H9 (cell line): ENCODE measurements at regions not wholly inside any gene's neighbourhood (a gene's known extent, or its start where the extent isn't known, plus 50 kb on each side); places are given as distances from the start of the nearest gene placed in this dataset.

ENCODE experiments used
- DNase-seq: peaks from one replicate; pipeline ENCODE4 v3.0.0-alpha.2; 2017
- H2AFZ ChIP-seq: one replicate; pipeline ENCODE4 v1.6.1; 2013; ENCODE audit warnings: mild to moderate bottlenecking, low read length, control low read depth, moderate library complexity
- H2AK5ac ChIP-seq: 2 replicates; pipeline ENCODE4 v1.6.1; 2013; ENCODE audit warnings: low read length, control low read depth, mixed read lengths; ENCODE audit not compliant: insufficient read length
- H2BK120ac ChIP-seq: one replicate; pipeline ENCODE4 v1.6.1; 2013; ENCODE audit warnings: low read depth, mild to moderate bottlenecking, low read length, control low read depth, inconsistent platforms; ENCODE audit not compliant: poor library complexity, severe bottlenecking
- H2BK12ac ChIP-seq: 2 replicates; pipeline ENCODE4 v1.6.1; 2013; ENCODE audit warnings: low read length, control low read depth, mixed read lengths, low read depth; ENCODE audit not compliant: insufficient read length
- H2BK15ac ChIP-seq: 2 replicates; pipeline ENCODE4 v1.6.1; 2013; ENCODE audit warnings: low read depth, low read length, control low read depth
- H2BK20ac ChIP-seq: one replicate; pipeline ENCODE4 v1.6.1; 2013; ENCODE audit warnings: low read depth, mild to moderate bottlenecking, low read length, control low read depth, inconsistent platforms; ENCODE audit not compliant: poor library complexity, severe bottlenecking
- H2BK5ac ChIP-seq: 2 replicates; pipeline ENCODE4 v1.6.1; 2013; ENCODE audit warnings: low read length, control low read depth, mixed read lengths; ENCODE audit not compliant: insufficient read length
- H3K14ac ChIP-seq: 2 replicates; pipeline ENCODE4 v1.6.1; 2013; ENCODE audit warnings: low read length, control low read depth; ENCODE audit not compliant: insufficient read depth
- H3K18ac ChIP-seq: 2 replicates; pipeline ENCODE4 v1.6.1; 2013; ENCODE audit warnings: low read depth, mild to moderate bottlenecking, mixed read lengths, low read length, control low read depth; ENCODE audit not compliant: insufficient read length
- H3K23ac ChIP-seq: 2 replicates; pipeline ENCODE4 v1.6.1; 2013; ENCODE audit warnings: low read length, control low read depth, mixed read lengths, low read depth; ENCODE audit not compliant: insufficient read length
- H3K23me2 ChIP-seq: 2 replicates; pipeline ENCODE4 v1.6.1; 2013; ENCODE audit warnings: low read depth, mild to moderate bottlenecking, mixed read lengths, low read length, control low read depth; ENCODE audit not compliant: insufficient read length, poor library complexity, severe bottlenecking
- H3K27ac ChIP-seq: 2 replicates; pipeline ENCODE4 v1.5.1; 2013; ENCODE audit warnings: low read length, control low read depth, mixed read lengths, low read depth; ENCODE audit not compliant: insufficient read length
- H3K27me3 ChIP-seq: 2 replicates; pipeline ENCODE4 v1.6.1; 2013; ENCODE audit warnings: low read length, control low read depth, inconsistent platforms; ENCODE audit not compliant: insufficient read depth
- H3K4ac ChIP-seq: 2 replicates; pipeline ENCODE4 v1.6.1; 2013; ENCODE audit warnings: low read depth, mild to moderate bottlenecking, control low read depth, inconsistent platforms, low read length, moderate library complexity
- H3K4me1 ChIP-seq: 2 replicates; pipeline ENCODE4 v1.6.1; 2013; ENCODE audit warnings: low read length, control low read depth, inconsistent platforms; ENCODE audit not compliant: insufficient read depth
- H3K4me2 ChIP-seq: 2 replicates; pipeline ENCODE4 v1.6.1; 2013; ENCODE audit warnings: low read length, control low read depth, mixed read lengths; ENCODE audit not compliant: insufficient read length, insufficient read depth
- H3K56ac ChIP-seq: 2 replicates; pipeline ENCODE4 v1.6.1; 2013; ENCODE audit warnings: low read depth, mild to moderate bottlenecking, mixed read lengths, low read length, control low read depth; ENCODE audit not compliant: insufficient read length
- H3K79me1 ChIP-seq: 2 replicates; pipeline ENCODE4 v1.6.1; 2013; ENCODE audit warnings: low read depth, mild to moderate bottlenecking, moderate library complexity, low read length, control low read depth, inconsistent platforms; ENCODE audit not compliant: insufficient read depth, poor library complexity, severe bottlenecking
- H3K79me2 ChIP-seq: 2 replicates; pipeline ENCODE4 v1.6.1; 2013; ENCODE audit warnings: low read length, control low read depth, inconsistent platforms; ENCODE audit not compliant: insufficient read depth
- H3K9ac ChIP-seq: 2 replicates; pipeline ENCODE4 v1.6.1; 2013; ENCODE audit warnings: low read length, control low read depth, mixed read lengths; ENCODE audit not compliant: insufficient read length; ENCODE audit errors: extremely low read depth
- H3K9me3 ChIP-seq: one replicate; pipeline ENCODE4 v1.6.1; 2013; ENCODE audit warnings: low read depth, low read length, inconsistent platforms; ENCODE audit not compliant: control insufficient read depth
- H3T11ph ChIP-seq: one replicate; pipeline ENCODE4 v1.6.1; 2013; ENCODE audit warnings: mild to moderate bottlenecking, low read length, control low read depth, inconsistent platforms
- H4K20me1 ChIP-seq: one replicate; pipeline ENCODE4 v1.6.1; 2013; ENCODE audit not compliant: control insufficient read depth, insufficient read length, insufficient read depth
- H4K5ac ChIP-seq: 2 replicates; pipeline ENCODE4 v1.6.1; 2013; ENCODE audit warnings: low read depth, mild to moderate bottlenecking, mixed read lengths, low read length, control low read depth; ENCODE audit not compliant: insufficient read length
- H4K8ac ChIP-seq: replicated peaks from 2 replicates; pipeline ENCODE4 v1.6.1; 2013; ENCODE audit warnings: low read length, control low read depth, mixed read lengths, low read depth; ENCODE audit not compliant: insufficient read length
- H4K91ac ChIP-seq: 2 replicates; pipeline ENCODE4 v1.6.1; 2013; ENCODE audit warnings: low read depth, mild to moderate bottlenecking, moderate library complexity, mixed read lengths, low read length, control low read depth; ENCODE audit not compliant: insufficient read length
- H3K27ac Mint-ChIP-seq, 3 experiments: 2 replicates in 2 of 3; 3 replicates in 1 of 3; pipeline ENCODE4 v1.8.0; 2020 to 2021; ENCODE audit warnings: mixed read lengths in 3 of 3, mild to moderate bottlenecking in 1 of 3, moderate library complexity in 1 of 3
- H3K27me3 Mint-ChIP-seq: 2 replicates; pipeline ENCODE4 v1.8.0; 2021; ENCODE audit warnings: low read depth, mild to moderate bottlenecking, moderate library complexity, mixed read lengths
- H3K36me3 Mint-ChIP-seq, 3 experiments: 2 replicates in 2 of 3; 3 replicates in 1 of 3; pipeline ENCODE4 v1.8.0; 2020 to 2021; ENCODE audit warnings: low read depth in 3 of 3, mixed read lengths in 3 of 3; ENCODE audit not compliant: insufficient read depth in 1 of 3
- H3K4me1 Mint-ChIP-seq, 2 experiments: 2 replicates each; pipeline ENCODE4 v1.8.0; 2020; ENCODE audit warnings: mixed read lengths in 2 of 2
- H3K4me3 Mint-ChIP-seq, 2 experiments: 2 replicates in 1 of 2; 3 replicates in 1 of 2; pipeline ENCODE4 v1.8.0; 2020 to 2021; ENCODE audit warnings: mild to moderate bottlenecking in 2 of 2, mixed read lengths in 2 of 2, moderate library complexity in 1 of 2
- H3K9me3 Mint-ChIP-seq, 2 experiments: 2 replicates in 1 of 2; 3 replicates in 1 of 2; pipeline ENCODE4 v1.8.0; 2020; ENCODE audit warnings: mild to moderate bottlenecking in 2 of 2, mixed read lengths in 2 of 2, moderate library complexity in 1 of 2
- CTCF ChIP-seq: fragments of 200-600 bp; sonication (generic); conservative IDR thresholded peaks from 3 replicates; pipeline ENCODE4 v1.8.0; 2021; ENCODE audit warnings: antibody characterized with exemption, mild to moderate bottlenecking
- WGBS: extraction: QIAGEN DNeasy Blood & Tissue Kit; methylation state at CpG from one replicate; pipeline ENCODE4 v1.1.7; 2013; ENCODE audit warnings: missing lambda C conversion rate, low lambda C conversion rate, mixed read lengths; ENCODE audit not compliant: insufficient read length; ENCODE audit errors: extremely low coverage; 5-methylcytosine and 5-hydroxymethylcytosine counted together

- Histone ChIP-seq H3K27me3 (no peaks in the 10 kb centered on the region), H2AK5ac (no peak overlapping the region), H3T11ph (no peak overlapping the region), H4K20me1 (no peaks in the 10 kb centered on the region), H3K4me2 (no peak overlapping the region), H2BK15ac (no peak overlapping the region), H3K23me2 (no peaks in the 10 kb centered on the region), H3K9ac (no peak overlapping the region), H2BK20ac (no peak overlapping the region), H2AFZ (no peak overlapping the region), H3K9me3 (no peaks in the 10 kb centered on the region), H3K79me2 (no peaks in the 10 kb centered on the region), H3K4me1 (no peaks in the 10 kb centered on the region), H3K14ac (no peak overlapping the region), H3K23ac (no peak overlapping the region), H3K27ac (no peak overlapping the region), H2BK120ac (no peak overlapping the region), H3K79me1 (no peaks in the 10 kb centered on the region), H3K56ac (no peak overlapping the region), H3K18ac (no peak overlapping the region), H2BK12ac (no peak overlapping the region), H4K5ac (no peak overlapping the region), H3K4ac (no peak overlapping the region), H4K8ac (no peak overlapping the region), H4K91ac (no peak overlapping the region), H2BK5ac (no peak overlapping the region)
- Mint-ChIP-seq H3K4me1 (peaks cover 6 to 7% of the 10 kb centered on the region in 2 experiments), H3K27ac (peak overlapping the region in 1 of 3 experiments; percentile 86; a peak in 2 of 7 replicates), H3K4me3 (no peak overlapping the region), H3K9me3 (no peaks in the 10 kb centered on the region), H3K27me3 (no peaks in the 10 kb centered on the region), H3K36me3 (no peaks in the 10 kb centered on the region)
- no CpG with 5 or more reads among the region's 2 CpGs for WGBS
- TF ChIP-seq CTCF: no peak
- no peak for DNase-seq
These were observed 180.1 kb upstream of the ESRRG start for GRCh38 chr1:216903382-216903740.
